ENCODE measurements at regions not wholly inside any gene's neighbourhood (a gene's known extent, or its start where the extent isn't known, plus 50 kb on each side); places are given as distances from the start of the nearest gene placed in this dataset.
A peak's percentile ranks its signal among the peaks of the same experiment; 100 is the strongest.

GRCh38 chr5:86554638-86555037 lies 63.1 kb upstream of the COX7C start:
- H3K4me1 ChIP-seq (replicated peaks in 1 of 2; ENCODE audit: control insufficient read depth in 2 of 2, insufficient read depth in 2 of 2, low read length in 2 of 2): no peaks in the 10 kb centered on the region
- intact Hi-C loops (cut with micrococcal nuclease) (no loop called here), in situ Hi-C loops (cut with MboI) (no loop called here)
- WGBS (ENCODE audit: insufficient coverage, low coverage, missing lambda C conversion rate): 67% methylated on average over 1 of the region's 1 CpG
- H3K79me2 ChIP-seq (ENCODE audit: control insufficient read depth, insufficient read depth, low read length): no peaks in the 10 kb centered on the region
- POLR2A ChIA-PET: no interaction called here
- no peak overlapping the region for H2AFZ ChIP-seq (ENCODE audit: low read depth, low read length)
- no peak for DNase-seq (ENCODE audit: extremely low read depth in 1 of 4, low spot score in 3 of 4)
- 0 out of 2 replicates have a peak, but pooled peaks cover 2% of the 10 kb centered on the region for H3K9me3 ChIP-seq (replicated peaks; ENCODE audit: control insufficient read depth, insufficient read depth, low read depth, low read length)
- no peaks in the 10 kb centered on the region for H3K9me1 ChIP-seq (ENCODE audit: control insufficient read depth, insufficient read depth, low read length)
- FAIRE-seq: no peak
- no peaks in the 10 kb centered on the region for H4K20me1 ChIP-seq (replicated peaks; ENCODE audit: control insufficient read depth, insufficient read depth, low read length)
- H3K4me3 ChIP-seq: no peak overlapping the region
- H3K27ac ChIP-seq (ENCODE audit: extremely low read depth, low read depth, low read length): no peak overlapping the region
- H3K9ac ChIP-seq (ENCODE audit: insufficient read depth in 1 of 2, low read depth in 2 of 2, low read length in 2 of 2): no peak overlapping the region
- no peak overlapping the region for H3K4me2 ChIP-seq (ENCODE audit: insufficient read depth, low read length)
- H3K27me3 ChIP-seq (ENCODE audit: control insufficient read depth in 2 of 2, insufficient read depth in 2 of 2, low read length in 2 of 2): no peaks in the 10 kb centered on the region
- no TSS peak for BruUV-seq (replicated peaks)
- H3K36me3 ChIP-seq (ENCODE audit: control insufficient read depth, insufficient read depth, low read length): no peaks in the 10 kb centered on the region
- CTCF ChIA-PET (ENCODE audit: low intra/inter-chr PET ratio): no interaction called here
- ATAC-seq: no peak
- TF ChIP-seq DPF2 (IDR thresholded peaks at IDR 0.05): no peak
- TF ChIP-seq NFE2 (IDR thresholded peaks at IDR 0.05; ENCODE audit: low read depth): 0 out of 2 replicates have a peak, but pooled peaks have one; percentile 6
- peak; percentile 49; the same call in 1 of the 2 replicates for TF ChIP-seq MAFF (IDR thresholded peaks at IDR 0.05; ENCODE audit: low read length)
- TF ChIP-seq CBX8 (IDR thresholded peaks at IDR 0.05; ENCODE audit: borderline replicate concordance, extremely low read depth, low read depth, low read length, poor library complexity, severe bottlenecking): no peak
- no peak for TF ChIP-seq RFX1 (IDR thresholded peaks at IDR 0.05)
- TF ChIP-seq ETS1 (conservative IDR thresholded peaks at IDR 0.05; ENCODE audit: control insufficient read depth, low read depth, low read length): no peak
- peak; percentile 60 for TF ChIP-seq MAFG (tag; conservative IDR thresholded peaks at IDR 0.05)
- no peak for TF ChIP-seq ZNF764 (CRISPR knock-in tag; IDR thresholded peaks at IDR 0.05; ENCODE audit: low read depth)
- peak; percentile 41; the same call in 1 of the 2 replicates for TF ChIP-seq MAFK (IDR thresholded peaks at IDR 0.05; ENCODE audit: low read length)
- no peak for TF ChIP-seq ZBTB34 (CRISPR knock-in tag; IDR thresholded peaks at IDR 0.05)
- TF ChIP-seq ELF1 (tag; IDR thresholded peaks at IDR 0.05): no peak
- no peak for TF ChIP-seq GTF2B (IDR thresholded peaks at IDR 0.05; ENCODE audit: extremely low read depth, insufficient read length)
- no peak for TF ChIP-seq HMG20B (CRISPR knock-in tag; IDR thresholded peaks at IDR 0.05)
